HS-5 (cell line): ENCODE measurements at regions not wholly inside any gene's neighbourhood (a gene's known extent, or its start where the extent isn't known, plus 50 kb on each side); places are given as distances from the start of the nearest gene placed in this dataset.

Experiments used
- DNase-seq: peaks from one replicate; pipeline ENCODE4 v3.0.0-alpha.2; 2012; ENCODE audit warnings: low read depth

GRCh38 chr18:73790587-73790986 lies 357.0 kb downstream of the FBXO15 start:
- no peak for DNase-seq

- DNase-seq = no peak
Observed at GRCh38 chr18:73787316-73787715, 360.3 kb downstream of the FBXO15 start.

GRCh38 chr18:73785300-73785699 lies 362.3 kb downstream of the FBXO15 start:
- DNase-seq = no peak

GRCh38 chr18:73784853-73785252 lies 362.8 kb downstream of the FBXO15 start:
- DNase-seq = no peak

- no peak for DNase-seq
Observed at GRCh38 chr18:73782405-73782804, 365.2 kb downstream of the FBXO15 start.

- no peak for DNase-seq
Observed at GRCh38 chr18:73780218-73780617, 367.4 kb downstream of the FBXO15 start.

- DNase-seq = no peak
Observed at GRCh38 chr18:73778032-73778359, 369.6 kb downstream of the FBXO15 start.

GRCh38 chr18:73777356-73778031 lies 370.1 kb downstream of the FBXO15 start:
- DNase-seq = no peak

- DNase-seq = no peak
Observed at GRCh38 chr18:73774811-73775509, 372.7 kb downstream of the FBXO15 start.

- no peak for DNase-seq
Observed at GRCh38 chr18:73768043-73768442, 379.6 kb downstream of the FBXO15 start.

- no peak for DNase-seq
Observed at GRCh38 chr18:73766910-73767515, 380.6 kb downstream of the FBXO15 start.

- DNase-seq = no peak
Observed at GRCh38 chr18:73758446-73758845, 389.2 kb downstream of the FBXO15 start.

GRCh38 chr18:73756256-73757091 lies 391.2 kb downstream of the FBXO15 start:
- DNase-seq = no peak

GRCh38 chr18:73752965-73753364 lies 394.7 kb downstream of the FBXO15 start:
- no peak for DNase-seq

- peak; percentile 29 for DNase-seq
Observed at GRCh38 chr18:73752546-73752945, 395.1 kb downstream of the FBXO15 start.

GRCh38 chr18:73750052-73750451 lies 397.6 kb downstream of the FBXO15 start:
- no peak for DNase-seq

GRCh38 chr18:73749304-73749703 lies 398.3 kb downstream of the FBXO15 start:
- no peak for DNase-seq

- DNase-seq = no peak
Observed at GRCh38 chr18:73748731-73749130, 398.9 kb downstream of the FBXO15 start.

GRCh38 chr18:73746101-73746500 lies 401.5 kb downstream of the FBXO15 start:
- DNase-seq = no peak

GRCh38 chr18:73742957-73743356 lies 404.7 kb downstream of the FBXO15 start:
- no peak for DNase-seq

GRCh38 chr18:73741946-73742345 lies 405.7 kb downstream of the FBXO15 start:
- no peak for DNase-seq

- no peak for DNase-seq
Observed at GRCh38 chr18:73739098-73739497, 408.5 kb downstream of the FBXO15 start.

GRCh38 chr18:73737990-73738389 lies 409.6 kb downstream of the FBXO15 start:
- DNase-seq = no peak
